K562 (cell line): ENCODE measurements at regions not wholly inside any gene's neighbourhood (a gene's known extent, or its start where the extent isn't known, plus 50 kb on each side); places are given as distances from the start of the nearest gene placed in this dataset.

Experiments
- ATAC-seq: fragments of 200-7000 bp; cut with Tn5 transposase; 3 replicates; pipeline ENCODE4 v1.9.1; 2020; ENCODE audit warnings: moderate library complexity
- BruUV-seq: library from RNA; stranded (reverse); fragments of 400-500 nt; replicated peaks from 2 replicates; lab custom pipeline; 2021; lab: Mats Ljungman, UMichigan
- CTCF ChIA-PET: fragments of 300-600 bp; formaldehyde crosslinking; extraction: SDS; loops from one replicate; lab custom pipeline; 2021; ENCODE audit warnings: low intra/inter-chr PET ratio; lab: Yijun Ruan, JAX
- POLR2A ChIA-PET: fragments of 300-600, 350-650 bp; sonication (Branson Sonifier 250); formaldehyde crosslinking; extraction: SDS; loops from one replicate; lab custom pipeline; 2021; ENCODE audit warnings: antibody characterized with exemption, inconsistent platforms; lab: Yijun Ruan, JAX
- DNase-seq, 4 experiments: peaks; one replicate each; pipeline versions ENCODE4 v3.0.0 to v3.0.0-alpha.2; 2011 to 2018; ENCODE audit warnings: low spot score in 3 of 4, mixed read lengths in 3 of 4; ENCODE audit errors: extremely low read depth in 1 of 4
- FAIRE-seq: peaks from 2 replicates; lab custom pipeline; 2011; peaks lifted over from hg19 to GRCh38; lab: Jason Lieb, UNC
- H2AFZ ChIP-seq: 2 replicates; pipeline ENCODE4 v1.6.0; 2011; ENCODE audit warnings: low read depth, low read length, control low read depth, inconsistent platforms
- H3K27ac ChIP-seq: fragments of 200-600 bp; 3 replicates; pipeline ENCODE4 v1.8.0; 2011; ENCODE audit warnings: low read depth, mild to moderate bottlenecking, control low read depth, inconsistent platforms, low read length, moderate library complexity, mixed read lengths; ENCODE audit errors: extremely low read depth
- H3K27me3 ChIP-seq, 2 experiments: fragments of 300-600 bp in 1 of 2; 2 replicates in 1 of 2; 3 replicates in 1 of 2; pipeline versions ENCODE4 v1.6.0 to v1.8.0; 2011; ENCODE audit warnings: inconsistent platforms in 2 of 2, low read length in 2 of 2, mild to moderate bottlenecking in 1 of 2, mixed read lengths in 1 of 2, moderate library complexity in 1 of 2; ENCODE audit not compliant: control insufficient read depth in 2 of 2, insufficient read depth in 2 of 2
- H3K36me3 ChIP-seq: fragments of 300-600 bp; 3 replicates; pipeline ENCODE4 v1.8.0; 2011; ENCODE audit warnings: mild to moderate bottlenecking, low read length, inconsistent platforms; ENCODE audit not compliant: control insufficient read depth, insufficient read depth
- H3K4me1 ChIP-seq, 2 experiments: fragments of 200-600 bp in 1 of 2; replicated peaks in 1 of 2; 2 replicates in 1 of 2; 3 replicates in 1 of 2; pipeline versions ENCODE4 v1.5.1 to v1.8.0; 2011; ENCODE audit warnings: inconsistent platforms in 2 of 2, low read length in 2 of 2, mild to moderate bottlenecking in 1 of 2, mixed read lengths in 1 of 2, moderate library complexity in 1 of 2; ENCODE audit not compliant: control insufficient read depth in 2 of 2, insufficient read depth in 2 of 2
- H3K4me2 ChIP-seq: 2 replicates; pipeline ENCODE4 v1.6.1; 2011; ENCODE audit warnings: low read length, control low read depth, inconsistent platforms, mixed read lengths; ENCODE audit not compliant: insufficient read depth
- H3K4me3 ChIP-seq: fragments of 200-600 bp; sonication (generic), shearing (Covaris generic); 2 replicates; pipeline ENCODE4 v1.5.1; 2016; ENCODE audit warnings: control low read depth, inconsistent platforms
- H3K79me2 ChIP-seq: fragments of 200-600 bp; 3 replicates; pipeline ENCODE4 v1.8.0; 2011; ENCODE audit warnings: low read length, inconsistent platforms; ENCODE audit not compliant: control insufficient read depth, insufficient read depth
- H3K9ac ChIP-seq, 2 experiments: 2 replicates each; pipeline versions ENCODE4 v1.6.0 to v1.6.1; 2011; ENCODE audit warnings: low read depth in 2 of 2, low read length in 2 of 2, control low read depth in 1 of 2, inconsistent platforms in 1 of 2, mild to moderate bottlenecking in 1 of 2, mixed read lengths in 1 of 2; ENCODE audit not compliant: insufficient read depth in 1 of 2
- H3K9me1 ChIP-seq: one replicate; pipeline ENCODE4 v1.6.0; 2011; ENCODE audit warnings: inconsistent platforms, mild to moderate bottlenecking, low read length, moderate library complexity; ENCODE audit not compliant: control insufficient read depth, insufficient read depth
- H3K9me3 ChIP-seq: replicated peaks from 2 replicates; pipeline ENCODE4 v1.5.1; 2011; ENCODE audit warnings: low read depth, low read length, inconsistent platforms; ENCODE audit not compliant: control insufficient read depth, insufficient read depth
- H4K20me1 ChIP-seq: replicated peaks from 2 replicates; pipeline ENCODE4 v1.6.1; 2011; ENCODE audit warnings: low read length, inconsistent platforms, mixed read lengths; ENCODE audit not compliant: control insufficient read depth, insufficient read depth
- BRD9 ChIP-seq: fragments of 450-650 bp; IDR thresholded peaks from 2 replicates; pipeline ENCODE4 v1.6.1; 2018; ENCODE audit warnings: low read depth; ENCODE audit not compliant: partially characterized antibody
- E2F4 ChIP-seq: sonication (generic); formaldehyde crosslinking; IDR thresholded peaks from 2 replicates; pipeline ENCODE4 v1.8.0; 2022; ENCODE audit warnings: mild to moderate bottlenecking, low read depth, missing genetic modification reagents
- FOSL1 ChIP-seq: fragments of 200-800 bp; sonication (Bioruptor generic); conservative IDR thresholded peaks from 2 replicates; pipeline ENCODE4 v1.6.1; 2016; ENCODE audit warnings: missing genetic modification characterization, missing compliant biosample characterization
- JUNB ChIP-seq: fragments of 450-650 bp; formaldehyde crosslinking; conservative IDR thresholded peaks from 2 replicates; pipeline ENCODE4 v1.4.0; 2020; ENCODE audit warnings: mild to moderate bottlenecking
- MAX ChIP-seq: sonication (generic); formaldehyde crosslinking; IDR thresholded peaks from 2 replicates; pipeline ENCODE4 v1.9.0; 2022; ENCODE audit warnings: mild to moderate bottlenecking, missing genetic modification reagents
- MEIS2 ChIP-seq: fragments of 450-650 bp; IDR thresholded peaks from 2 replicates; pipeline ENCODE4 v1.6.1; 2014; ENCODE audit warnings: mild to moderate bottlenecking; ENCODE audit not compliant: partially characterized antibody
- PBX2 ChIP-seq, 2 experiments: IDR thresholded peaks in 1 of 2; conservative IDR thresholded peaks in 1 of 2; 2 replicates each; pipeline ENCODE4 v1.6.1; 2016; ENCODE audit warnings: low read depth in 2 of 2, mild to moderate bottlenecking in 1 of 2, missing compliant biosample characterization in 1 of 2, missing genetic modification characterization in 1 of 2, moderate library complexity in 1 of 2
- POLR2AphosphoS5 ChIP-seq: IDR thresholded peaks from 2 replicates; pipeline ENCODE4 v1.6.1; 2011; ENCODE audit warnings: mild to moderate bottlenecking, low read depth, low read length, moderate library complexity; ENCODE audit not compliant: control insufficient read depth, insufficient read depth
- RBBP5 ChIP-seq: fragments of 200-600 bp; sonication (generic); IDR thresholded peaks from 2 replicates; pipeline ENCODE4 v1.6.1; 2012; ENCODE audit warnings: borderline replicate concordance, mild to moderate bottlenecking, low read length, control low read depth, inconsistent platforms; ENCODE audit not compliant: insufficient read depth, poor library complexity, severe bottlenecking
- SP2 ChIP-seq: IDR thresholded peaks from 2 replicates; pipeline ENCODE4 v1.6.1; 2011; ENCODE audit warnings: mild to moderate bottlenecking, low read depth, low read length, moderate library complexity; ENCODE audit not compliant: poor library complexity, severe bottlenecking; ENCODE audit errors: extremely low read depth
- WGBS: fragments of 100-300 bp; shearing (Covaris generic); methylation state at CpG from one replicate; pipeline ENCODE4 v1.1.6; 2016; ENCODE audit warnings: low coverage, mixed read lengths; ENCODE audit not compliant: insufficient coverage; ENCODE audit errors: missing lambda C conversion rate; 5-methylcytosine and 5-hydroxymethylcytosine counted together
- in situ Hi-C: fragments of 300-500 bp; cut with MboI; formaldehyde crosslinking; loops from 4 replicates; pipeline ENCODE4 v1.15.0; 2018; ENCODE audit warnings: inconsistent platforms, mixed read lengths
- intact Hi-C: fragments of 100-400 bp; cut with micrococcal nuclease; formaldehyde crosslinking; loops from 2 replicates; pipeline ENCODE4 v1.14.2; 2022

- Histone ChIP-seq H2AFZ (no peak overlapping the region), H3K9me3 (no peaks in the 10 kb centered on the region), H3K4me3 (no peak overlapping the region), H3K27me3 (no peaks in the 10 kb centered on the region), H3K9ac (no peak overlapping the region), H3K4me1 (no peaks in the 10 kb centered on the region), H3K9me1 (no peaks in the 10 kb centered on the region), H3K79me2 (no peaks in the 10 kb centered on the region), H3K4me2 (no peak overlapping the region), H3K27ac (no peak overlapping the region), H4K20me1 (no peaks in the 10 kb centered on the region), H3K36me3 (no peaks in the 10 kb centered on the region)
- CTCF ChIA-PET: no interaction called here
- BruUV-seq: no TSS peak
- FAIRE-seq (no peak), ATAC-seq (no peak), DNase-seq (no peak)
- in situ Hi-C loops (no loop called here), intact Hi-C loops (no loop called here)
- 0% methylated on average over 5 of the region's 5 CpGs for whole genome bisulfite sequencing
- TF ChIP-seq JUNB (CRISPR knock-in tag) (no peak), POLR2AphosphoS5 (no peak), MAX (CRISPR knock-in tag) (no peak), BRD9 (no peak)
- POLR2A ChIA-PET: no interaction called here
Observed at GRCh38 chr2:223270548-223270947, 218.6 kb downstream of the KCNE4 start.

- intact Hi-C loops: no loop called here
- TF ChIP-seq E2F4 (CRISPR knock-in tag): no peak
- no peak for TF ChIP-seq MEIS2
- TF ChIP-seq SP2: no peak
- no peak for TF ChIP-seq FOSL1 (tag)
- TF ChIP-seq PBX2 (CRISPR knock-in tag; IDR thresholded peaks at IDR 0.05; ENCODE audit: low read depth): no peak
- no peak for TF ChIP-seq PBX2 (tag; conservative IDR thresholded peaks at IDR 0.05; ENCODE audit: low read depth)
- no peak for TF ChIP-seq RBBP5
Observed at GRCh38 chr2:223273995-223274394, 222.0 kb downstream of the KCNE4 start.

More at GRCh38 chr2:223273995-223274394, 222.0 kb downstream of the KCNE4 start:
- Histone ChIP-seq H3K9ac (no peak overlapping the region), H3K4me2 (no peak overlapping the region), H3K4me1 (no peaks in the 10 kb centered on the region), H3K36me3 (no peaks in the 10 kb centered on the region), H3K79me2 (no peaks in the 10 kb centered on the region), H3K9me3 (no peaks in the 10 kb centered on the region), H4K20me1 (no peaks in the 10 kb centered on the region), H3K9me1 (no peaks in the 10 kb centered on the region), H3K4me3 (no peak overlapping the region), H2AFZ (no peak overlapping the region), H3K27ac (no peak overlapping the region), H3K27me3 (no peaks in the 10 kb centered on the region)
- ChIA-PET CTCF (no interaction called here), POLR2A (no interaction called here)
- DNase-seq: no peak
- no peak for FAIRE-seq
- ATAC-seq: no peak
- in situ Hi-C loops: no loop called here
- no TSS peak for BruUV-seq
